NCI-H1048 (cell line): ENCODE measurements at regions not wholly inside any gene's neighbourhood (a gene's known extent, or its start where the extent isn't known, plus 50 kb on each side); places are given as distances from the start of the nearest gene placed in this dataset.

ENCODE experiments used
- DNase-seq: peaks from one replicate; lab custom pipeline; 2025; lab: John Stamatoyannopoulos, UW

GRCh38 chr4:180913750-180914149 is 1329.5 kb upstream of the TENM3 start:
- no peak for DNase-seq

GRCh38 chr4:180923486-180923885 is 1319.7 kb upstream of the TENM3 start:
- DNase-seq: no peak

GRCh38 chr4:180925805-180926204 is 1317.4 kb upstream of the TENM3 start:
- no peak for DNase-seq

GRCh38 chr4:180926277-180926676 is 1316.9 kb upstream of the TENM3 start:
- no peak for DNase-seq

- DNase-seq: no peak
Measured at GRCh38 chr4:180932370-180933001, 1310.7 kb upstream of the TENM3 start.

GRCh38 chr4:180937083-180937482 is 1306.1 kb upstream of the TENM3 start:
- no peak for DNase-seq

- DNase-seq: no peak
Measured at GRCh38 chr4:180940680-180941079, 1302.5 kb upstream of the TENM3 start.

GRCh38 chr4:180942367-180942916 is 1300.8 kb upstream of the TENM3 start:
- DNase-seq: no peak

GRCh38 chr4:180946188-180946587 is 1297.0 kb upstream of the TENM3 start:
- DNase-seq: no peak

GRCh38 chr4:180947425-180947824 is 1295.8 kb upstream of the TENM3 start:
- DNase-seq: no peak

GRCh38 chr4:180949424-180950213 is 1293.6 kb upstream of the TENM3 start:
- no peak for DNase-seq

GRCh38 chr4:180950377-180950776 is 1292.8 kb upstream of the TENM3 start:
- DNase-seq: no peak

- no peak for DNase-seq
Measured at GRCh38 chr4:180951312-180951711, 1291.9 kb upstream of the TENM3 start.

GRCh38 chr4:180953572-180953971 is 1289.6 kb upstream of the TENM3 start:
- DNase-seq: no peak

GRCh38 chr4:180960743-180961401 is 1282.3 kb upstream of the TENM3 start:
- no peak for DNase-seq

- no peak for DNase-seq
Measured at GRCh38 chr4:180962268-180962667, 1280.9 kb upstream of the TENM3 start.

GRCh38 chr4:180966312-180966711 is 1276.9 kb upstream of the TENM3 start:
- DNase-seq: no peak

- no peak for DNase-seq
Measured at GRCh38 chr4:180967936-180968335, 1275.3 kb upstream of the TENM3 start.

GRCh38 chr4:180973894-180974293 is 1269.3 kb upstream of the TENM3 start:
- DNase-seq: no peak

GRCh38 chr4:180990931-180991330 is 1252.3 kb upstream of the TENM3 start:
- no peak for DNase-seq

GRCh38 chr4:180993244-180993836 is 1249.9 kb upstream of the TENM3 start:
- no peak for DNase-seq

GRCh38 chr4:180994722-180995121 is 1248.5 kb upstream of the TENM3 start:
- no peak for DNase-seq
